Loucy (cell line): ENCODE measurements at regions not wholly inside any gene's neighbourhood (a gene's known extent, or its start where the extent isn't known, plus 50 kb on each side); places are given as distances from the start of the nearest gene placed in this dataset.

Source experiments
- EZH2phosphoT487 ChIP-seq: fragments of 200-600 bp; IDR thresholded peaks from 2 replicates; pipeline ENCODE4 v1.6.1; 2018; ENCODE audit warnings: antibody characterized with exemption, mild to moderate bottlenecking, moderate library complexity, borderline replicate concordance
- TF ChIP-seq, protein P1 (sequence below): fragments of 200-600 bp; sonication (generic); conservative IDR thresholded peaks from 2 replicates; pipeline ENCODE4 v1.5.1; 2014; ENCODE audit warnings: mild to moderate bottlenecking, antibody characterized with exemption, low read length

GRCh38 chr1:68594851-68595250 is 98.0 kb upstream of the DEPDC1 start:
- TF ChIP-seq, protein P1, sequence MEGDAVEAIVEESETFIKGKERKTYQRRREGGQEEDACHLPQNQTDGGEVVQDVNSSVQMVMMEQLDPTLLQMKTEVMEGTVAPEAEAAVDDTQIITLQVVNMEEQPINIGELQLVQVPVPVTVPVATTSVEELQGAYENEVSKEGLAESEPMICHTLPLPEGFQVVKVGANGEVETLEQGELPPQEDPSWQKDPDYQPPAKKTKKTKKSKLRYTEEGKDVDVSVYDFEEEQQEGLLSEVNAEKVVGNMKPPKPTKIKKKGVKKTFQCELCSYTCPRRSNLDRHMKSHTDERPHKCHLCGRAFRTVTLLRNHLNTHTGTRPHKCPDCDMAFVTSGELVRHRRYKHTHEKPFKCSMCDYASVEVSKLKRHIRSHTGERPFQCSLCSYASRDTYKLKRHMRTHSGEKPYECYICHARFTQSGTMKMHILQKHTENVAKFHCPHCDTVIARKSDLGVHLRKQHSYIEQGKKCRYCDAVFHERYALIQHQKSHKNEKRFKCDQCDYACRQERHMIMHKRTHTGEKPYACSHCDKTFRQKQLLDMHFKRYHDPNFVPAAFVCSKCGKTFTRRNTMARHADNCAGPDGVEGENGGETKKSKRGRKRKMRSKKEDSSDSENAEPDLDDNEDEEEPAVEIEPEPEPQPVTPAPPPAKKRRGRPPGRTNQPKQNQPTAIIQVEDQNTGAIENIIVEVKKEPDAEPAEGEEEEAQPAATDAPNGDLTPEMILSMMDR, result no peak
- TF ChIP-seq EZH2phosphoT487, result no peak
